Hematopoietic multipotent progenitor cell (in vitro differentiated cells): ENCODE measurements at regions not wholly inside any gene's neighbourhood (a gene's known extent, or its start where the extent isn't known, plus 50 kb on each side); places are given as distances from the start of the nearest gene placed in this dataset.

Experiments
- DNase-seq, 3 donors: peaks; one replicate each; pipeline ENCODE4 v3.0.0-alpha.2; 2011 to 2015; ENCODE audit warnings: low read depth in 2 of 3, low spot score in 2 of 3

DNA sequence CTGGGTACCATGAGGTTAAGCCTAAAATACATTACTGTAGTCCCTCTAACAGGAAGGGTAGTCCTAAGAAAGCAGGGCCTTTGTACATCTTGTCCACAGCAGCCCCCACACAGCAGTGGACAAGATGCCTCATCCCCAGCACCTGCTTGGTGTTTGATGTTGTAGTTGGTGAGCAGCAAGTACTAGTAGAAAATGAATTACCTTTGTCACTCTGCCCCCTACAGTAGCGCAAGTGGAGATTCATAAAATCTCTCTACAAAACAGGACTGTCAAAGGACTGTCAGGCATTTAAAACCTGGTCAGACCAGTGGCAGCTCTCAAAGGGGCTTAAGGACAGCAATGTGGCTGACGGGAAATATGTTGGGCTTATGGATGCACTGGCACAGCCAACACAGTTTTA, 122.5 kb downstream of the TMEM174 start:
- no peak for DNase-seq

DNA sequence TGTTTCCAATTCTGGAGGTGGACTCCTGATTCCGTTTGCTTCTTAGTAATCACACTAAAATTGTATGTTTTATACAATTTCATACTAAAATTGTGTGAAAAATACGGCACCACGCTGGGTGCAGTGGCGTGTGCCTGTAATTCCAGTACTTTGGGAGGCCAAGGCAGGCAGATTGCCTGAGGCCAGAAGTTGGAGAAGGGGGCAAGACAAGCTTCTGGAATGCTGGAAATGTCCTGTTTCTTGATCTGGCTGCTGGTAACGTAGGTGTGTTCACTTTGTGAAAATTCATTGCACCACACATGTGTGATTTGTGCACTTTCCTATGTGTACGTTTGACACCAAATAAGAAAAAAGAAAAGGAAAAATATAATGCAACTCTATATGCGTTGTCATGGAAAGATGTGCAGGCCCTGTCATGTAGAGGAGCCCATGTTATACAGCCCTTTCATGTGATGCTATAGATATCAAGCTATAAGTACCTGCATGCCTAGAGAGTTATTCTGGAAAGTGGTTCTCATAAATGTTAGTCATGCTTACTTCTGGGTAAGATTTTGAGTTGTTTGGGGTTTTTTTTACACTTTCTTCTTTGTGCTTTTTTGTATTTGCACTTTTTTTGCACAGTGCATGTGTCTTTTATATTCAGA, 119.9 kb downstream of the TMEM174 start:
- no peak for DNase-seq

DNA sequence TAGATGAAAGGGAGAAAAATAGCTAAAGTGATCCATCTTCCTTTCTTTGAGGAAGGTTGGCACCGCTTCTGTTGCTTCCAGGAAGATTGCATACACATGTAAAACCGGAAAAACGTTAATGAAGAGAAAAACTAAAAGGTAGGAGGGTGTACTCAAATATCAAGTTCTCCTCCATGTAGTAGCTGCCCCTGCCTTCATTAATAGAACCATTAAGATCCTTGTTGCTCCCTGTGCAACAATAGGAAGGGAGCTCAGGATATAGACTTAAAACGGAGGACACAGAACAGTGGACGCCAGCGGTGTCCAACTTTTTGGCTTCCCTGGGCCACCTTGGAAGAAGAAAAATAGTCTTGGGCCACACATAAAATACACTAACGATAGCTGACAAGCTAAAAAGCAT, 118.9 kb downstream of the TMEM174 start:
- DNase-seq = no peak

DNA sequence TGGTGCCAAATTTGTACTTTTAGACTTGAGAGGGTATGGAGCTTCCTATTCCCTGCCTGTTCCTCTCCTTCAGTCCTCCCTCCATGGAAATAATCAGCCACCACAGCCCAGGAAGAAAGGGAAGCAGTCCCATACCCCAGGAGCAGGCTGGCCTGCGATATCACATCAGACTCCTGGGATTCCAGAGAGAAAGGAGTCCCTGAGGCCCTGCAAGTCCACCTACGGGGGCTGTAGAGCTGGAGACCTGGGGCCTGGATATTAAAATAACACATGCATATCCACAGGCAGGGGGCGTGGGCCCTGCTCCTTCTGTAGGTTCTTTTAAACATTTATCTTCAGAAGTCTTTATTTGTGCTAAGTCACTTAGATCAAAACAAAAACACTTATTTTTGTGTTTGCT, 117.2 kb downstream of the TMEM174 start:
- DNase-seq = no peak

DNA sequence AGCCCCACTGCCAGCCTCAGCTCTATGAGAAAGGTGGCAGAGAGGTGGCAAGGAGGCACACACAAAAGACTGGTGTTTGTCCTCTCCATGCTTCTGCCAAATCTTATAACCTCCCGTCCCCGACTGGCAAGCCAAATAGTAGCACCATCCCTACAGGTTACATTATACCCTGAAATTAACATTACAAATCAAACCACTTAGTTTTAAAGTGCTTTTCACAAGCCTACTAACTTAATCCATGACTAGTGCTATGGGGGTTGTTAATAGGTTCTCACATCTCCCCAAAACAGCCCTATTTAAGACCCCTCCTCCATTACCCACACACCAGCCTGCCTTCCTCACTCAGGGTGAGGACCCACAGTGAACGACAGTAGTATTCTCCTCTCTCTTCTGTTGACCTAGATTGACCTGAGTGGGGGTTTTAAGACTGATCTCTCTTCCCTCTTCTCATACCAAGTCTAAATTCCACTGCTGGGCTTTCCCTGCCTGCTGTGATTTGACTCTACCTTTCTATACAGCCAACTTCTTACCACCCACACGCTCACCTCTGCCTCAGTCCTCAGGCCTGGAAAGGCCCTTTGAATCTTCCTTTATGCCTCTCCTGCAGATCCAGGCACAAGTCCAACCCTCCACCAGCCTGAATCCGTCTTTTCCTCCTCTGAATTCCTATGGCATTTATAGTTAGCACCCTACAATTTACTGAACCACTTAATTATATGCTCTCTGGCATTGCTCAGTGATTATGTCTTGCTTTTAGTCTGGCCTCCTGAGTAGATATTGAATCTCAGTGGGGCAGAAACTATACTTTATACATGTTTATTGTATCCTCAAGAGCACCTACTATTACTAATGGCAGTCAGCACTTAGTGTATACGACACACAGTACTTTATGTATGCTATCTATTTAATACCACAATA, 116.1 kb downstream of the TMEM174 start:
- no peak for DNase-seq

DNA sequence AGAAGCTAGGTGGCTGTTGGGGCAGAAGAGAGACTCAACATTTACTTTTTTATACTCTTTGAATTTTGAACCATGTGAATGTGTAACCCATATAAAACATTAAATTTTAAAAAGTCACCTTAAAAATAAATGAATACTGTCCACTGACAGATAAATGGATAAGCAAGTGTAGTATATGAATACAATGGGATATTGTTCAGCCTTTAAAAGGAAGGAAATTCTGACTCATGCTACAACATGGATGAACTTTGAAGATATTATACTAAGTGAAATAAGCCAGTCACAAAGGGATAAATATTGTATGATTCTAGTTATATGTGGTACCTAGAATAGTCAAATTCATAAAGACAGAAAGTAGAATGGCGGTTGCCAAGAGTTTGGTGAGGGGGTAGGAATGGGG, 113.9 kb downstream of the TMEM174 start:
- DNase-seq = no peak

DNA sequence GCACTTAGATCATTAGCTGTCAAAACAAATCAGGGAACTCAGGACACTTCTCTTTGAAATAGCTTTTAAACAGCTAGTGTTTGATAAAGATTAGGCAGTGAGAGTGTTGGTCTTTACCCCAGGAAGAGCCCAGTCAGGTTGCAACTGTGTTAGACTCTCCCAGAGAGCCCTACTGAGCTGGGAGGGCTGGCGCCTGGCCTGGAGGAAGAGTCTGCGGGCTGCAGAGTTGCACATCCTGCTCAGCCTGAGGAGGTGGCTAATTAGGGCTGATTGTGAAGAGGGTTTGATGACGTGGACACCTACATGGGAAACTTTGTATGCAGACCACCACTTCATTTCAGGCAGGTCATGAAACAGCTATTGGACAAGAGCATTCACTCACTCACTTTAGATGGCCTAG, 112.0 kb downstream of the TMEM174 start:
- DNase-seq = no peak

DNA sequence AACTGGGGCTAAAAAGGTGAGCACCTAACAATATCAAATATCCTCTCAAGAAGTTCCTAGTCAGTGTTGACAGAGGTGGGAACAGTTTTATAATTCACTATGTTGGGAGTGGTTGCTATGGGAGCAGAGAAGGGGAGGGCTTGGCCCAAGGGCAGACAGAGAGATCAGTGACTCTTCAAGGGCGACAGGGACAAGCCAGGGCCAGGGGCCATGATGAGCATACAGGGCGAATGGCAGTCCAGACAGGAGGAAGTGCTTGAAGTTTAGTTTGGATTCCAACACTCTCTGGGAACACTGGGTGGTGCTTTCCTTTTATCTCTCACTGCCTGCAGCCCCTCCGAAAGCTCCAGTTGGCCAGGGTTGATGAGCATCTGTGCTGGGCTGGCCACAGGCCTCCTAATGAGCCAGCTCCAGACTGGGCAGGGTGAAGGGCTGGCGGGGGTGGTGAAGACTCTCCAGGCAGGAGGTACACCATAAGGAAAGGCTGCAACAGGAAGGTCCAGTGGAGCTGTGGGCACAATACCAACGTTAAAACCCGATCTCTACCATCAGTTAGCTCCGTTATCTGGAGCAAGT, 111.3 kb downstream of the TMEM174 start:
- DNase-seq = no peak

DNA sequence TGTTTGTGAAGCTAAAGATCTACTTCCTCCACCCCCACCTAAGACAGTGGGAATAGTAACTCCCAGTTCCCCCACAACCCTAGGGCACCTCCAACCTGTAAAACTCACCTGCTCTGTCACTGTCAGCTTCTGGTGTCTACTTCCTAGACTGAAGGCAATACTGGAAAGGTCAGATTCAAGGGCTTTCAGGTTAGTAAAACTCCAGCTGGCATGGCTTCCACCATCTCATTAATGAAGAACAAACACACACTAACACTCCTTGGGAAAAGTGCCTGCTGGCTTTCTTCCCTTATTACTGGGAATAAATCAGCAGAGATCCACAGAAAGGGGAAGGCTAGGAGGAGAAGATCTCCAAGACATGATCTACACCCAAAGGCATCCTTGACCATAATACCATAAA, 109.9 kb downstream of the TMEM174 start:
- DNase-seq = no peak

DNA sequence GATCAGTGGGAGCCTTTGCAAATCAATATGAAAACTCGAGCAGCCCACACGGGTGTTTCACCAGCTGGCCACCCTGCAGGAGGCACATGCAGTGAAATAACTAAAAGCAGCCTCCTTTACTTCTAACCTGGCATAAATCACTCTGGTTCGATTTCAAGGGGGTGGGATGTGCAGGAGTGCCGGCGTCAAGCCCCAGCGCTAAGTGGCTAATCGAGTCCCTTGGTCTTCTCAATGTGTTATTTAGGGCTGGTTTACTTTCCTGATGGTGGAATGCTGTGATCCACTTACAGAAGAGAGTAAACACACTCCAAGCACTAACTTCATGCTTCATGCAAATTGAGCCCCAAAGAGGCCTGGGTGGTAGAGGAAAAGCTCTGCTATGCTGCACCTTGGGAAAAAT, 109.4 kb downstream of the TMEM174 start:
- DNase-seq = no peak

DNA sequence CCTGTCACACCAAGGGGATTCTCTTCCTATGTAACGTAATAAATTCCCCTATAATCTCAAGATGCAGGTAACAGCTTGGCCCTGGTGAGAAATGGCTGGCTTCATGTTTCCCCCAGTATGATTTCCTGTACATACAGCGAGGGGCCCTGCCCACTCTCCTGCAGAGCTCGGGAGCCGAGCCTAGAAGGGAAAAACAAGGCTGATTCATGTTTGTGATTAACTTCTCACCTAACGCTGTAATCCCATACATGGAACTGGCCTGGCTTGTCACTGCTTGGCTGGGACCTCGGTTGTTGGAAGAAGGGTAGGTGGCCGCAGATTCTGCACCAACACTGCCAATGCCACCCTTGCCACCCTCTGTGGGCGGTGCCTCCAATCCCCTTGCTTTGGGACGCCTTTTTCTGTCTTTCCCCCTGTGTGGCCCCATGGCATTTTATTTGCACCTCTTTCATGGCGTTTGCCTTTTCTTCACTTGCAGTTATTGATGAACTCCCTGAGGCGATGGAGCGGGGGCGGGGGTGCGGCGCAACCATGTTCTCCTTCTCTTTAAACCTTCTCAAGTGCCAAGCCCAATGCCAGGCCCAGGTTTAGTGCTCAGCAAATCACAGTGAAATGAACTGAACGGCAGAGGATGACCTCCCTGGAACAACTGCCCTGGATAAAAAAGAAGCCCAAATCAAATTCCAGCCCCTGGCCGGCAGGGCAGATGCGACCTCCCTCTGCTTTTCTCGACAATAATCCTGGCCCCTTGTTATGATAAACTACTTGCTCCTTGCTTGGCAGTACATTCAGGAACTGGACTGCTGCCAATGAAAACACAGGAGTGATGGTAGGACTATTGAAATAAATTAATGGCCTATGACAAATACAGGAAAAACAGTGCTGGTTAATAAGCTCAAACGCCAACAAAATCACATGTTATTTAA, 108.1 kb downstream of the TMEM174 start:
- DNase-seq = no peak

DNA sequence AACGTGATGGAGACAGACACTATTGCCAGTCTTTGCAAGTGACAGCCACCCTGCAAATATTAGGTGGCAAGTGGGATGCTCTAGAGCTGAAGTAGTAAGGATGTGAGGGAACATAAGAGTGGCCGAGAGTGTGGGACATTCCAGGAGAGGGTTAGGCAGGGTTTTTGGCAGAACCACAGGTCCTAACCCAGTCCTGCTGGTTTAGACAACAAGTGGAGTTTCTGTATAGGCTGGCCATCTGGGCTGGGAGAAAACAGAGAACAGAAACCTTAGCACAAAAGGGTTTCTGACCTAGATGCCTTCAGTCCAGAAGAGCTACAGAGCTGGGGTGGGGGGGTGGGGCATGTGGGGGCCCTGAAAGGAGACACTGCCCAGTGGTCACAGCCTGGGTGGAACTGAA, 107.4 kb downstream of the TMEM174 start:
- DNase-seq = no peak

DNA sequence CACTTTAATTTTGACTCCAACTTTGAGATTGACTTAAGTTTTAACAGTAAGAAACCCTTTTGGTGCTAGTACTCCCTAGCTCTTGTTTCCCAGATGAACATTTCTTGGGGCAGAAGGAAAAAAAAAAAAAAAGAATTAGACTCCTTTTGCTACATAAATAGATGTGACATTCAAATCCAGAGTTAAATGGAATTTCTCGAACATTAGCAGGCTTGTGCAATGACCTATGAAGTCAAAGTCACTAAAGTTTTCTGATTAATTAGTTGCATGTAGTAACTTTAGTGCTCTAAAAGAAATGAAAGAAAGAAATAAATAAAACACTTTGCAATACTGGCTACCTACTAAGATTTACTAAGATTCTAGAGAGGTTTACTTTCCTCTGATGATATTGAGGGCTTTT, 106.8 kb downstream of the TMEM174 start:
- no peak for DNase-seq

DNA sequence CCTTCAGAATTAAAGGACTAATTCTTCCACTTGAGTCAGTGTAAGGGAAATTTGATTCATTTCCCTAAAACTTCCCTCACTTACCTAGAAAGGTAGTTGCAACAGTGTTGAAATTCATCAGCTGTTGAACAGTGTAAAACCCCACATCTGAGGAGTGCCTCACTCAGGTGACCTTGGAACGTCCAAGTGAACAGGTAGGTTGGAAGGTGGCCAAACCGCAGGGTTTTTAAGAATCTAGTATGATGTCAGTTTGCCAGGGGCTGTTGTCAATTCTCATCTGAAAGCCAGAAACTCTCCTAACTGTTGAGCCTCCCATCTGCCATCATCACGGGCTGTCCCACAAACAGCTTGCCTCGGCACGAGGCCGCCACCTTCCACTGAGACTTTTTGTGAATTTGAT, 105.7 kb downstream of the TMEM174 start:
- no peak for DNase-seq

DNA sequence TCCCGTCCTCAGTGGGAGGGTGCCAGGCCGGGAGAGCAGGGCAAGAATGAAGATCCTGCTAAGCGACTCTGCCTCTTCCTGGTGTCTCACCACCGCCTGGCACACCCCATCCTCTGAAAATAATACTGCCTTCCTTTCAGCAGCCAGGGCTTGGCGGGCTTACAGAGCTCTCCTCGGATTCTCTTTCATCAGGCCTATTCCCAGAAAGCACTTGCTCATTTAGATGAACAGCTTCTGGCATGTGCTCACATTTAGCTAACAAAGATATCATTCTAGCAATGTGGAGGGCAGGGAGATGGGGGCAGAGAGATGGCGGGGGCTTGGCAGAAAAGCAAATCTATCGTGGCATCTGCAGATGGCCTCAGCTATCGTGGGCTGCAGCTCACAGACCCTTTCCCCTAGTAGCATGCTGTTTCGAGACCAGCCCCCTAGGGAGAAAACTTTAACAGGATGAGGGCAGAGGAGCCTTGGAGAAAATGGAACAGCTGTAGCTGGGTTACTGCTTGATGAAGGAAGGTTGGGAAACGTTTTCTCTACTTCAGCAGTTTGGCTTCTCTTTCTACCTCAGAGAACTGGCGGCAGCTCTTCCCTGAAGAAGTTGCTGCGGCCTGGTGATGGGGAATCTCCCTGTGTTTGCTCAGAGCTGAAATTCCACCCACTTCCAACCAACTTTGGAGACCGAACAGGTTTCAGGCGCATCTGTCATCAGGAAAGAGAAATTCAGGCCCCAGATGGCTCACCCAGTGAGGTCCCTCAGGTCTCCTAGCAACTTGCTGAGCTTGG, 102.1 kb downstream of the TMEM174 start:
- DNase-seq = no peak

DNA sequence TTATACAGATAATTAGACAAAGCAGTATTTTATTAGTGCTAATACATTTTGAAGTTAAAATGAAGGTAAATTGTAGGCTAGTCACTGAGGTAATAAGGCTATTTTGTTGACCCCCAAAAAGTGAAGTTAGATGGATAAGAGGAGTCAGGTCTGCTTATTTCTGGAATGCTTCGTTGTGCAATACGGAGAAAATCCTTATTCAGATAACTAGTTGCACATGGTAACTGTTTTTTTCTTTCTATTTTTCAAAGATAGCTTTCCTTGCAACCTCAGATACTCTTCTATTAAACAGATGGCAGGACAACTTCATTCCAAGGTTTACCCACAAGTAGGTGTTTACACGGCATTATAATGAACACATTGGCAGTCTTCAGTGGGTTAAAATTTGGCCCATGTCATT, 101.1 kb downstream of the TMEM174 start:
- DNase-seq = no peak

DNA sequence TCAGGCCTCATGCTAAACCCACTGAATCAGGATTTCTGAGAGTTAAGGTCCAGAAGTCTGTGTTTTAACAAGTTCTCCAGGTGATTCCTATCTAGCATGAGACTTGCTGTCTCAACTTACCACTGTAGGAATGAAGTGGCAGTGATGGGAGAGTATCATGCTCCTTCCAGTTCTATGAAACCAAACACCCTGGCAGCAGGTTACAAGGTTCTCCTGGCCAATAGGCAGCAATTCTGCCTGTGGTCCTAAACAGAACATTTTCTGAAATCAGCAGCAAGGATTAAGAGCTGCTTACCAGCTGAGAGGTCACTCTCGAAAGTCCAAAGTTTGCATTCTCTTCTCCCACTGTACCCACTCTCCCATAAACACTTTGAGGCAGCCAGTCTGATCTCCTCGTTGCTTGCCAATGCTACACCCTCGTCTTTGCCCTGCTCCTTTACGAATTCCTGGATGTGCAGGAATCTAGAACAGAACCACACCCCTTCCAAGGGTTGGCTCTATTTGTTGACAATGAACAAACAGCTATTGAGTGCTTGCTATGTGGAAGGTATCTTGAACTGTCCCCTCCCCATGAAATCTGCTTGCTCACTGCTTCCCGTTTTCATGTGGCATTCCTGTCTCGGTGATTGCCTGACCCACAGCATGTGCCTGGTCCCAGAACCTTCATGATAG, 100.5 kb downstream of the TMEM174 start:
- DNase-seq = no peak

DNA sequence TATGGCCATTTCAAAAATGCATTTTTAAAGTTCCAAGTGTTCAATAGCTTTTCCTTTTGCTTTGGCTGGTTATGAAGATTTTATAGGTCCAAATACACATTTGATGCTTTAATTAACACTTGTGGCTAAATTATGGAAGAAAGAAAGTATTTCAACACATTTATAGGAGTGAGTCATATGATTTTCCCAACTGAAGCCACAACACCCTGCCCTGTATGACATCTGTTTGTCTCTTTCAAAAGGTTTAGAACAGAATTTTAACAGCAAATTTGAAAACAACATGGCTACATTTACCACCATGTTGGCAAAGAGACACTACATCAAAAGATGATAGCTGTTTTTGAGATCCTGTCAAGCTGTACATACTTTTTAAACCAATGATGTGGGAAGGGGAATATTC, 99.4 kb downstream of the TMEM174 start:
- no peak for DNase-seq

DNA sequence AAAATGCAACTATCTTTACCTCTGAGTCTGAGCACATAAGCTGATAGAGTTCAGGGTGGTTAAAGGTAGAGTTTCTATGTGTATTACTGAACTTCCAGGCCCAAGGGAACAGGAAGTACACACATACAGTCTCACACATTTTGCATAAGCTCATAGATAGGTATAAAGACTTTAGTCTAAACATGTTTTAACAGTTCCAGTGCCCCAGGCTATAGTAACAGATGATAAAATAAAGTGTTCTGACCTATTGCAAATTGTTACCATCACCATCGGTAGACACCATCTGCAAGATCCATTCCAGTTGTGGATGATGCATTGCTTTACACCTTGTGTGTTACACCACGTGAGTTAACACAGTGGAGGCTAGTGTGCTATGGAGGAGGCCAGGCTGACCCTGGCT, 95.8 kb downstream of the TMEM174 start:
- DNase-seq = no peak
